HepG2 (cell line): ENCODE measurements at regions not wholly inside any gene's neighbourhood (a gene's known extent, or its start where the extent isn't known, plus 50 kb on each side); places are given as distances from the start of the nearest gene placed in this dataset.

Source experiments
- ATAC-seq: fragments of 200-7000 bp; cut with Tn5 transposase; 3 replicates; pipeline ENCODE4 v1.9.1; 2020; ENCODE audit warnings: mild to moderate bottlenecking, moderate library complexity
- BruUV-seq: library from RNA; stranded (reverse); fragments of 400-500 nt; replicated peaks from 2 replicates; lab custom pipeline; 2021; lab: Mats Ljungman, UMichigan
- CTCF ChIA-PET: fragments of 300-600 bp; formaldehyde crosslinking; extraction: SDS; loops from one replicate; lab custom pipeline; 2021; ENCODE audit warnings: low total read pairs, inconsistent platforms, low intra/inter-chr PET ratio; lab: Yijun Ruan, JAX
- POLR2A ChIA-PET: fragments of 350-600 bp; sonication (Branson Sonifier 250); formaldehyde crosslinking; loops from one replicate; lab custom pipeline; 2020; ENCODE audit warnings: antibody characterized with exemption, inconsistent platforms; lab: Yijun Ruan, JAX
- DNase-seq: peaks from one replicate; pipeline ENCODE4 v3.0.0-alpha.2; 2015; ENCODE audit warnings: low spot score
- FAIRE-seq: peaks from 3 replicates; lab custom pipeline; 2011; peaks lifted over from hg19 to GRCh38; lab: Jason Lieb, UNC
- H2AFZ ChIP-seq: one replicate; pipeline ENCODE4 v1.6.1; 2011; ENCODE audit warnings: low read length, inconsistent platforms
- H3K27ac ChIP-seq: fragments of 300-600 bp; 3 replicates; pipeline ENCODE4 v1.8.0; 2011; ENCODE audit warnings: mixed run types, mild to moderate bottlenecking, mixed read lengths, low read length, inconsistent platforms; ENCODE audit not compliant: insufficient read depth; ENCODE audit errors: extremely low read length
- H3K27me3 ChIP-seq, 2 experiments: fragments of 200-600 bp in 1 of 2; 2 replicates in 1 of 2; 3 replicates in 1 of 2; pipeline versions ENCODE4 v1.6.0 to v1.8.0; 2011; ENCODE audit warnings: low read length in 2 of 2, mild to moderate bottlenecking in 2 of 2, moderate library complexity in 2 of 2, inconsistent platforms in 1 of 2; ENCODE audit not compliant: insufficient read depth in 2 of 2, control insufficient read depth in 1 of 2
- H3K36me3 ChIP-seq, 2 experiments: fragments of 200-600 bp in 1 of 2; replicated peaks in 1 of 2; 2 replicates in 1 of 2; 3 replicates in 1 of 2; pipeline versions ENCODE4 v1.5.1 to v1.8.0; 2011; ENCODE audit warnings: low read length in 2 of 2, inconsistent platforms in 1 of 2; ENCODE audit not compliant: insufficient read depth in 2 of 2, control insufficient read depth in 1 of 2
- H3K4me1 ChIP-seq: 2 replicates; pipeline ENCODE4 v1.5.1; 2012; ENCODE audit warnings: low read length, inconsistent platforms; ENCODE audit not compliant: insufficient read depth
- H3K4me2 ChIP-seq: 2 replicates; pipeline ENCODE4 v1.6.0; 2011; ENCODE audit warnings: low read depth, low read length, inconsistent platforms
- H3K4me3 ChIP-seq, 3 experiments: fragments of 200-600 bp in 1 of 3; sonication (generic), shearing (Covaris generic) in 1 of 3; replicated peaks in 1 of 3; 2 replicates each; pipeline ENCODE4 v1.5.1; 2011 to 2016; ENCODE audit warnings: low read length in 3 of 3, inconsistent platforms in 2 of 3, low read depth in 2 of 3, mild to moderate bottlenecking in 2 of 3, control low read depth in 1 of 3, mixed read lengths in 1 of 3; ENCODE audit not compliant: insufficient read depth in 1 of 3
- H3K79me2 ChIP-seq: one replicate; pipeline ENCODE4 v1.6.1; 2011; ENCODE audit warnings: low read length, inconsistent platforms; ENCODE audit not compliant: insufficient read depth
- H3K9ac ChIP-seq: 2 replicates; pipeline ENCODE4 v1.6.0; 2011; ENCODE audit warnings: mild to moderate bottlenecking, low read depth, low read length, inconsistent platforms; ENCODE audit not compliant: insufficient read depth
- H3K9me3 ChIP-seq: 2 replicates; pipeline ENCODE4 v1.5.1; 2012; ENCODE audit warnings: mild to moderate bottlenecking, low read length
- H4K20me1 ChIP-seq: 2 replicates; pipeline ENCODE4 v1.6.0; 2011; ENCODE audit warnings: inconsistent platforms, mild to moderate bottlenecking, low read length, moderate library complexity; ENCODE audit not compliant: insufficient read depth
- FOXP4 ChIP-seq: sonication (generic); formaldehyde crosslinking; IDR thresholded peaks from 2 replicates; pipeline ENCODE4 v1.4.0; 2020; ENCODE audit warnings: missing genetic modification reagents
- PBX3 ChIP-seq: sonication (generic); formaldehyde crosslinking; IDR thresholded peaks from 2 replicates; pipeline ENCODE4 v1.8.1; 2023; ENCODE audit warnings: missing genetic modification reagents, inconsistent platforms, borderline replicate concordance
- SIN3B ChIP-seq: fragments of 150-350 bp; IDR thresholded peaks from 2 replicates; pipeline ENCODE4 v1.6.1; 2014; ENCODE audit warnings: low read length
- ZFP62 ChIP-seq: sonication (generic); formaldehyde crosslinking; IDR thresholded peaks from 2 replicates; pipeline ENCODE4 v1.4.0; 2020; ENCODE audit warnings: missing genetic modification reagents
- WGBS: methylation state at CpG from one replicate; pipeline ENCODE4 v1.1.6; 2017; ENCODE audit warnings: low lambda C conversion rate; 5-methylcytosine and 5-hydroxymethylcytosine counted together
- in situ Hi-C: cut with HindIII; loops from 2 replicates; pipeline ENCODE4 v1.10.0; 2017; ENCODE audit warnings: low pct_unique_long_range_greater_than_20kb; ENCODE audit not compliant: extremely low pct_ligation_motif_present
- intact Hi-C: fragments of 100-400 bp; cut with micrococcal nuclease; formaldehyde crosslinking; loops from one replicate; pipeline ENCODE4 v1.10.0; 2022; ENCODE audit not compliant: unreplicated experiment
- TF ChIP-seq, protein P1 (sequence below): sonication (generic); formaldehyde crosslinking; IDR thresholded peaks from 2 replicates; pipeline ENCODE4 v1.8.0; 2022; ENCODE audit warnings: missing genetic modification reagents, mild to moderate bottlenecking, inconsistent platforms, borderline replicate concordance
- TF ChIP-seq, protein P2 (sequence below): sonication (generic); formaldehyde crosslinking; IDR thresholded peaks from 2 replicates; pipeline ENCODE4 v1.4.0; 2020; ENCODE audit warnings: missing genetic modification reagents, borderline replicate concordance
- TF ChIP-seq, protein P3 (sequence below): sonication (generic); formaldehyde crosslinking; IDR thresholded peaks from 2 replicates; pipeline ENCODE4 v1.8.0; 2022; ENCODE audit warnings: mild to moderate bottlenecking, missing genetic modification reagents

GRCh38 chr3:153545471-153545870, 383.4 kb downstream of the RAP2B start:
- no TSS peak for BruUV-seq
- Histone ChIP-seq H2AFZ (no peak overlapping the region), H3K36me3 (no peaks in the 10 kb centered on the region), H4K20me1 (no peaks in the 10 kb centered on the region), H3K4me2 (no peak overlapping the region), H3K27me3 (no peaks in the 10 kb centered on the region), H3K9me3 (no peaks in the 10 kb centered on the region), H3K4me1 (no peaks in the 10 kb centered on the region), H3K79me2 (no peaks in the 10 kb centered on the region), H3K4me3 (no peak overlapping the region), H3K27ac (no peak overlapping the region), H3K9ac (no peak overlapping the region)
- POLR2A ChIA-PET = no interaction called here
- ATAC-seq (no peak), FAIRE-seq (no peak), DNase-seq (no peak)
- WGBS = 22% methylated on average over 3 of the region's 3 CpGs
- CTCF ChIA-PET = no interaction called here
- intact Hi-C loops = no loop called here
- no peak for TF ChIP-seq FOXP4 (CRISPR knock-in tag)
- in situ Hi-C loops = no loop called here

DNA sequence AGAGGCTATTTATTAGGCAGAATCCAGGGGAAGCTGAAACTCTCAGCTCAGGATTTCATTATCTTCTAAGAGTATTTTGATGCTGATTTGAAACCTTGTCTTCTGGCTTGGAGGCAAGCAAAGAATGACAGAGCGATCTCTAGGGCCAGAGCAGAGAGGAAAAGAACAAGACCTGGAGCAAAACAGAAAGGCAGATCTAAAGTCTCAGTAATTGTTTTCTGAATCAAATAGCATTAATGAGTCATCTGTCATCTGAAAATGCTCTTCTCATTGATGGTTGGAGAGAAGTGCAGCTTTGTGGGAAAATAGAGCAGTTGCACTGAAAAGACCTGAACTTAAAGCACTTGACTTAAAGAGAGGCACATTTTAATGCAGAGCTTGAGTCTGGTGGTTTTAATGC, 385.9 kb downstream of the RAP2B start:
- in situ Hi-C loops (no loop called here), intact Hi-C loops (no loop called here)
- no TSS peak for BruUV-seq
- H3K27ac ChIP-seq = no peak overlapping the region
- H3K9me3 ChIP-seq = no peaks in the 10 kb centered on the region
- no peak overlapping the region for H3K4me3 ChIP-seq
- no peaks in the 10 kb centered on the region for H3K79me2 ChIP-seq
- no peaks in the 10 kb centered on the region for H3K4me1 ChIP-seq
- ChIA-PET POLR2A (no interaction called here), CTCF (no interaction called here)
- no peaks in the 10 kb centered on the region for H3K27me3 ChIP-seq
- H3K9ac ChIP-seq = no peak overlapping the region
- no peak for ATAC-seq
- H4K20me1 ChIP-seq = no peaks in the 10 kb centered on the region
- no peak for FAIRE-seq
- H3K4me2 ChIP-seq = no peak overlapping the region
- H3K36me3 ChIP-seq = no peaks in the 10 kb centered on the region
- DNase-seq = no peak
- 0% methylated on average over 1 of the region's 1 CpG for WGBS
- H2AFZ ChIP-seq = no peak overlapping the region
- TF ChIP-seq ZFP62 (CRISPR knock-in tag) (no peak), PBX3 (CRISPR knock-in tag) (no peak), SIN3B (no peak)
- TF ChIP-seq, protein P1, sequence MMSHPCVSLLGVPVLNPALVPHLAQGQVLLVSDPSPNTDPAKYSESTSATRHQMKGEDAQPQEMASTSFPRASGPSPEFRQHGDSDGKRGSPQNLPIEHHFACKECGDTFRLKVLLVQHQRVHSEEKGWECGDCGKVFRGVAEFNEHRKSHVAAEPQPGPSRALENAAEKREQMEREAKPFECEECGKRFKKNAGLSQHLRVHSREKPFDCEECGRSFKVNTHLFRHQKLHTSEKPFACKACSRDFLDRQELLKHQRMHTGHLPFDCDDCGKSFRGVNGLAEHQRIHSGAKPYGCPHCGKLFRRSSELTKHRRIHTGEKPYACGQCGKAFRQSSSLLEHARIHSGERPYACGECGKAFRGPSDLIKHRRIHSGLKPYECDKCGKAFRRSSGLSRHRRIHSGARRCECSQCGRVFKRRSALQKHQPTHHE (CRISPR knock-in tag) = no peak
- TF ChIP-seq, protein P2, sequence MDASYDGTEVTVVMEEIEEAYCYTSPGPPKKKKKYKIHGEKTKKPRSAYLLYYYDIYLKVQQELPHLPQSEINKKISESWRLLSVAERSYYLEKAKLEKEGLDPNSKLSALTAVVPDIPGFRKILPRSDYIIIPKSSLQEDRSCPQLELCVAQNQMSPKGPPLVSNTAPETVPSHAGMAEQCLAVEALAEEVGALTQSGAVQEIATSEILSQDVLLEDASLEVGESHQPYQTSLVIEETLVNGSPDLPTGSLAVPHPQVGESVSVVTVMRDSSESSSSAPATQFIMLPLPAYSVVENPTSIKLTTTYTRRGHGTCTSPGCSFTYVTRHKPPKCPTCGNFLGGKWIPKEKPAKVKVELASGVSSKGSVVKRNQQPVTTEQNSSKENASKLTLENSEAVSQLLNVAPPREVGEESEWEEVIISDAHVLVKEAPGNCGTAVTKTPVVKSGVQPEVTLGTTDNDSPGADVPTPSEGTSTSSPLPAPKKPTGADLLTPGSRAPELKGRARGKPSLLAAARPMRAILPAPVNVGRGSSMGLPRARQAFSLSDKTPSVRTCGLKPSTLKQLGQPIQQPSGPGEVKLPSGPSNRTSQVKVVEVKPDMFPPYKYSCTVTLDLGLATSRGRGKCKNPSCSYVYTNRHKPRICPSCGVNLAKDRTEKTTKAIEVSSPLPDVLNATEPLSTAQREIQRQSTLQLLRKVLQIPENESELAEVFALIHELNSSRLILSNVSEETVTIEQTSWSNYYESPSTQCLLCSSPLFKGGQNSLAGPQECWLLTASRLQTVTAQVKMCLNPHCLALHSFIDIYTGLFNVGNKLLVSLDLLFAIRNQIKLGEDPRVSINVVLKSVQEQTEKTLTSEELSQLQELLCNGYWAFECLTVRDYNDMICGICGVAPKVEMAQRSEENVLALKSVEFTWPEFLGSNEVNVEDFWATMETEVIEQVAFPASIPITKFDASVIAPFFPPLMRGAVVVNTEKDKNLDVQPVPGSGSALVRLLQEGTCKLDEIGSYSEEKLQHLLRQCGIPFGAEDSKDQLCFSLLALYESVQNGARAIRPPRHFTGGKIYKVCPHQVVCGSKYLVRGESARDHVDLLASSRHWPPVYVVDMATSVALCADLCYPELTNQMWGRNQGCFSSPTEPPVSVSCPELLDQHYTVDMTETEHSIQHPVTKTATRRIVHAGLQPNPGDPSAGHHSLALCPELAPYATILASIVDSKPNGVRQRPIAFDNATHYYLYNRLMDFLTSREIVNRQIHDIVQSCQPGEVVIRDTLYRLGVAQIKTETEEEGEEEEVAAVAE (CRISPR knock-in tag) = no peak
- TF ChIP-seq, protein P3, sequence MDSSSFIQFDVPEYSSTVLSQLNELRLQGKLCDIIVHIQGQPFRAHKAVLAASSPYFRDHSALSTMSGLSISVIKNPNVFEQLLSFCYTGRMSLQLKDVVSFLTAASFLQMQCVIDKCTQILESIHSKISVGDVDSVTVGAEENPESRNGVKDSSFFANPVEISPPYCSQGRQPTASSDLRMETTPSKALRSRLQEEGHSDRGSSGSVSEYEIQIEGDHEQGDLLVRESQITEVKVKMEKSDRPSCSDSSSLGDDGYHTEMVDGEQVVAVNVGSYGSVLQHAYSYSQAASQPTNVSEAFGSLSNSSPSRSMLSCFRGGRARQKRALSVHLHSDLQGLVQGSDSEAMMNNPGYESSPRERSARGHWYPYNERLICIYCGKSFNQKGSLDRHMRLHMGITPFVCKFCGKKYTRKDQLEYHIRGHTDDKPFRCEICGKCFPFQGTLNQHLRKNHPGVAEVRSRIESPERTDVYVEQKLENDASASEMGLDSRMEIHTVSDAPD (CRISPR knock-in tag) = no peak
